ENCODE measurements at regions not wholly inside any gene's neighbourhood (a gene's known extent, or its start where the extent isn't known, plus 50 kb on each side); places are given as distances from the start of the nearest gene placed in this dataset.

GRCh38 chr1:238123201-238123600, 232.5 kb upstream of the ZP4 start:
- H3F3A ChIP-seq (ENCODE audit: insufficient read depth, low read length, poor library complexity, severe bottlenecking), result no peaks in the 10 kb centered on the region
- peak overlapping the region; percentile 5 for H3K27ac ChIP-seq (ENCODE audit: low read length)
- no peaks in the 10 kb centered on the region for H3K9me2 ChIP-seq (ENCODE audit: insufficient read depth, low read length)
- TF ChIP-seq REST (IDR thresholded peaks at IDR 0.05; ENCODE audit: borderline replicate concordance), result peak; percentile 23
- no peak for TF ChIP-seq EZH2 (IDR thresholded peaks at IDR 0.05; ENCODE audit: borderline replicate concordance, insufficient read depth, low read length, poor library complexity, severe bottlenecking)
- no peak for TF ChIP-seq POLR2AphosphoS5 (IDR thresholded peaks at IDR 0.05)
- no peak for TF ChIP-seq TAF1 (IDR thresholded peaks at IDR 0.05; ENCODE audit: low read depth)
- no peak for TF ChIP-seq SMC3 (conservative IDR thresholded peaks at IDR 0.05; ENCODE audit: poor library complexity)
- TF ChIP-seq, protein P1, sequence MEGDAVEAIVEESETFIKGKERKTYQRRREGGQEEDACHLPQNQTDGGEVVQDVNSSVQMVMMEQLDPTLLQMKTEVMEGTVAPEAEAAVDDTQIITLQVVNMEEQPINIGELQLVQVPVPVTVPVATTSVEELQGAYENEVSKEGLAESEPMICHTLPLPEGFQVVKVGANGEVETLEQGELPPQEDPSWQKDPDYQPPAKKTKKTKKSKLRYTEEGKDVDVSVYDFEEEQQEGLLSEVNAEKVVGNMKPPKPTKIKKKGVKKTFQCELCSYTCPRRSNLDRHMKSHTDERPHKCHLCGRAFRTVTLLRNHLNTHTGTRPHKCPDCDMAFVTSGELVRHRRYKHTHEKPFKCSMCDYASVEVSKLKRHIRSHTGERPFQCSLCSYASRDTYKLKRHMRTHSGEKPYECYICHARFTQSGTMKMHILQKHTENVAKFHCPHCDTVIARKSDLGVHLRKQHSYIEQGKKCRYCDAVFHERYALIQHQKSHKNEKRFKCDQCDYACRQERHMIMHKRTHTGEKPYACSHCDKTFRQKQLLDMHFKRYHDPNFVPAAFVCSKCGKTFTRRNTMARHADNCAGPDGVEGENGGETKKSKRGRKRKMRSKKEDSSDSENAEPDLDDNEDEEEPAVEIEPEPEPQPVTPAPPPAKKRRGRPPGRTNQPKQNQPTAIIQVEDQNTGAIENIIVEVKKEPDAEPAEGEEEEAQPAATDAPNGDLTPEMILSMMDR (IDR thresholded peaks at IDR 0.05; ENCODE audit: poor library complexity, severe bottlenecking), result no peak
- H3K79me2 ChIP-seq (replicated peaks; ENCODE audit: insufficient read depth, low read length), result no peaks in the 10 kb centered on the region
- H3K4me3 ChIP-seq (ENCODE audit: low read length), result no peak overlapping the region
- H3K4me2 ChIP-seq (ENCODE audit: low read length), result no peak overlapping the region
- no peak overlapping the region for H3K9ac ChIP-seq (ENCODE audit: low read length)
- no peaks in the 10 kb centered on the region for H4K20me1 ChIP-seq (ENCODE audit: insufficient read depth)
- H3K27me3 ChIP-seq (ENCODE audit: insufficient read depth, low read depth, low read length), result no peaks in the 10 kb centered on the region
- no peaks in the 10 kb centered on the region for H3K9me3 ChIP-seq (ENCODE audit: low read length)
- H2AFZ ChIP-seq (ENCODE audit: low read depth, low read length), result no peak overlapping the region
- no peaks in the 10 kb centered on the region for H3K36me3 ChIP-seq (ENCODE audit: insufficient read depth, low read length)

DNA sequence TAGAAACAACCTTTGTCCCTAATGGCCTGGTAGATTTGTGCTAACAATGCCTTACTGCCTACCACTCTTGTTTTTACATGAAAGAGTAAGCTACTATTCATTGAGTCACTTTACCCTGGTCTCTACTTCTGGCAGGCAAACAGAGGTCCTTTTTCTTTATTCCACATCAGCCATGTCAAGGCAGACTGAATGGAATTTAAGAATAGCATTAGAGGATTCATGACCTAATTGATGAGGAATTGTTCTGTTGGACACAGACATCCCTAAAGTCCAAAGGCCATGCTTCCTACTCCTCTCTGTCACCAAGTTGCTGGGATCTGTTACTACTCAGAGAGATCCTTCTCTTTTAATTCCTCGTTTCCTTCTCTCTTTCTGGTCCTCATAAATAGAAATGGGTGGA, 229.1 kb upstream of the ZP4 start:
- H2AFZ ChIP-seq (ENCODE audit: low read depth, low read length), result no peak overlapping the region
- no peak for TF ChIP-seq MXI1 (conservative IDR thresholded peaks at IDR 0.05; ENCODE audit: poor library complexity, severe bottlenecking)
- TF ChIP-seq, protein P1 (IDR thresholded peaks at IDR 0.05; ENCODE audit: poor library complexity, severe bottlenecking), result no peak
- TF ChIP-seq TAF1 (IDR thresholded peaks at IDR 0.05; ENCODE audit: low read depth), result no peak
- no peak for TF ChIP-seq EP300 (conservative IDR thresholded peaks at IDR 0.05; ENCODE audit: poor library complexity, severe bottlenecking)
- TF ChIP-seq POLR2AphosphoS5 (IDR thresholded peaks at IDR 0.05), result no peak
- TF ChIP-seq REST (IDR thresholded peaks at IDR 0.05; ENCODE audit: borderline replicate concordance), result no peak
- no peak for TF ChIP-seq EZH2 (IDR thresholded peaks at IDR 0.05; ENCODE audit: borderline replicate concordance, insufficient read depth, low read length, poor library complexity, severe bottlenecking)
- TF ChIP-seq SMC3 (conservative IDR thresholded peaks at IDR 0.05; ENCODE audit: poor library complexity), result no peak
- TF ChIP-seq RAD21 (conservative IDR thresholded peaks at IDR 0.05), result no peak

More for the DNA sequence above, 229.1 kb upstream of the ZP4 start:
- Histone ChIP-seq H4K20me1 (ENCODE audit: insufficient read depth) (no peaks in the 10 kb centered on the region), H3K27me3 (ENCODE audit: insufficient read depth, low read depth, low read length) (no peaks in the 10 kb centered on the region), H3K79me2 (replicated peaks; ENCODE audit: insufficient read depth, low read length) (no peaks in the 10 kb centered on the region), H3K4me2 (ENCODE audit: low read length) (no peak overlapping the region), H3F3A (ENCODE audit: insufficient read depth, low read length, poor library complexity, severe bottlenecking) (no peaks in the 10 kb centered on the region), H3K9me3 (ENCODE audit: low read length) (no peaks in the 10 kb centered on the region), H3K36me3 (ENCODE audit: insufficient read depth, low read length) (no peaks in the 10 kb centered on the region), H3K9me2 (ENCODE audit: insufficient read depth, low read length) (no peaks in the 10 kb centered on the region), H3K4me3 (ENCODE audit: low read length) (no peak overlapping the region), H3K9ac (ENCODE audit: low read length) (no peak overlapping the region), H3K27ac (ENCODE audit: low read length) (no peak overlapping the region)

All from neural cell (in vitro differentiated cells).